ENCODE measurements at regions not wholly inside any gene's neighbourhood (a gene's known extent, or its start where the extent isn't known, plus 50 kb on each side); places are given as distances from the start of the nearest gene placed in this dataset.

GRCh38 chr1:72564749-72565148 is 282.4 kb upstream of the NEGR1 start:
- no peak for TF ChIP-seq CTCF (IDR thresholded peaks at IDR 0.05; ENCODE audit: borderline replicate concordance, extremely low read depth, low read length, poor library complexity, severe bottlenecking)
- no peak for TF ChIP-seq EZH2 (IDR thresholded peaks at IDR 0.05; ENCODE audit: borderline replicate concordance, low read depth, low read length, severe bottlenecking)
